OCI-LY3 (cell line): ENCODE measurements at regions not wholly inside any gene's neighbourhood (a gene's known extent, or its start where the extent isn't known, plus 50 kb on each side); places are given as distances from the start of the nearest gene placed in this dataset.

Experiments
- EZH2phosphoT487 ChIP-seq: fragments of 200-600 bp; shearing (Covaris generic); IDR thresholded peaks from 2 replicates; pipeline ENCODE4 v1.6.1; 2018; ENCODE audit warnings: antibody characterized with exemption, mixed run types, low read depth
- TF ChIP-seq, protein P1 (sequence below): fragments of 200-600, 300-600 bp; sonication (generic); IDR thresholded peaks from 2 replicates; pipeline ENCODE4 v1.5.1; 2014; ENCODE audit warnings: antibody characterized with exemption, low read length, low read depth

GRCh38 chr10:10833955-10834354 is 183.7 kb upstream of the CELF2 start:
- TF ChIP-seq, protein P1, sequence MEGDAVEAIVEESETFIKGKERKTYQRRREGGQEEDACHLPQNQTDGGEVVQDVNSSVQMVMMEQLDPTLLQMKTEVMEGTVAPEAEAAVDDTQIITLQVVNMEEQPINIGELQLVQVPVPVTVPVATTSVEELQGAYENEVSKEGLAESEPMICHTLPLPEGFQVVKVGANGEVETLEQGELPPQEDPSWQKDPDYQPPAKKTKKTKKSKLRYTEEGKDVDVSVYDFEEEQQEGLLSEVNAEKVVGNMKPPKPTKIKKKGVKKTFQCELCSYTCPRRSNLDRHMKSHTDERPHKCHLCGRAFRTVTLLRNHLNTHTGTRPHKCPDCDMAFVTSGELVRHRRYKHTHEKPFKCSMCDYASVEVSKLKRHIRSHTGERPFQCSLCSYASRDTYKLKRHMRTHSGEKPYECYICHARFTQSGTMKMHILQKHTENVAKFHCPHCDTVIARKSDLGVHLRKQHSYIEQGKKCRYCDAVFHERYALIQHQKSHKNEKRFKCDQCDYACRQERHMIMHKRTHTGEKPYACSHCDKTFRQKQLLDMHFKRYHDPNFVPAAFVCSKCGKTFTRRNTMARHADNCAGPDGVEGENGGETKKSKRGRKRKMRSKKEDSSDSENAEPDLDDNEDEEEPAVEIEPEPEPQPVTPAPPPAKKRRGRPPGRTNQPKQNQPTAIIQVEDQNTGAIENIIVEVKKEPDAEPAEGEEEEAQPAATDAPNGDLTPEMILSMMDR = no peak
- no peak for TF ChIP-seq EZH2phosphoT487
